ENCODE measurements at regions not wholly inside any gene's neighbourhood (a gene's known extent, or its start where the extent isn't known, plus 50 kb on each side); places are given as distances from the start of the nearest gene placed in this dataset.

DNA sequence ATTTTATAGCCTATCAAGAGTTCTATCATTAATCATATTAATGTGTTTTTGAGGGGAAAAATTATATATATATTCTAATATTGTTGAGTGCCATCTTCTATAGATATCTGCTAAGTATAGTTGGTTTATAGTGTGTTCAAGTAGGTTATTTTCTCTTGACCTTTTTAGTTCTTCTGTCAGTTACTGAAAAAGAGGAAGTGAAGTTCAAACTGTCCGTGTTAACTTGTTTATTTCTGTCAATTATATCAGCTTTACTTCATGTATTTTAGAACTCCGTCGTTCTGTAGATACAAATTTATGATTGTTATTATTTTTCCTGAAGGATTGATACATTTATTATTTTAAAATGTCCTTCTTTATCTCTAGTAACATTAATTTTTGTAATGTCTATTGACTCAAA, 1209.1 kb downstream of the CDH12 start:
- Mint-ChIP-seq H3K9me3 (ENCODE audit: low read depth) (peaks cover 3% of the 10 kb centered on the region), H3K27ac (no peak overlapping the region), H3K4me1 (ENCODE audit: low read depth) (no peaks in the 10 kb centered on the region), H3K4me3 (ENCODE audit: low read depth) (no peak overlapping the region), H3K27me3 (no peaks in the 10 kb centered on the region), H3K36me3 (ENCODE audit: insufficient read depth) (no peaks in the 10 kb centered on the region)
- DNase-seq (ENCODE audit: low spot score, unreplicated experiment): no peak
- TF ChIP-seq, protein P1, sequence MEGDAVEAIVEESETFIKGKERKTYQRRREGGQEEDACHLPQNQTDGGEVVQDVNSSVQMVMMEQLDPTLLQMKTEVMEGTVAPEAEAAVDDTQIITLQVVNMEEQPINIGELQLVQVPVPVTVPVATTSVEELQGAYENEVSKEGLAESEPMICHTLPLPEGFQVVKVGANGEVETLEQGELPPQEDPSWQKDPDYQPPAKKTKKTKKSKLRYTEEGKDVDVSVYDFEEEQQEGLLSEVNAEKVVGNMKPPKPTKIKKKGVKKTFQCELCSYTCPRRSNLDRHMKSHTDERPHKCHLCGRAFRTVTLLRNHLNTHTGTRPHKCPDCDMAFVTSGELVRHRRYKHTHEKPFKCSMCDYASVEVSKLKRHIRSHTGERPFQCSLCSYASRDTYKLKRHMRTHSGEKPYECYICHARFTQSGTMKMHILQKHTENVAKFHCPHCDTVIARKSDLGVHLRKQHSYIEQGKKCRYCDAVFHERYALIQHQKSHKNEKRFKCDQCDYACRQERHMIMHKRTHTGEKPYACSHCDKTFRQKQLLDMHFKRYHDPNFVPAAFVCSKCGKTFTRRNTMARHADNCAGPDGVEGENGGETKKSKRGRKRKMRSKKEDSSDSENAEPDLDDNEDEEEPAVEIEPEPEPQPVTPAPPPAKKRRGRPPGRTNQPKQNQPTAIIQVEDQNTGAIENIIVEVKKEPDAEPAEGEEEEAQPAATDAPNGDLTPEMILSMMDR (IDR thresholded peaks at IDR 0.05; ENCODE audit: unreplicated experiment): no peak

DNA sequence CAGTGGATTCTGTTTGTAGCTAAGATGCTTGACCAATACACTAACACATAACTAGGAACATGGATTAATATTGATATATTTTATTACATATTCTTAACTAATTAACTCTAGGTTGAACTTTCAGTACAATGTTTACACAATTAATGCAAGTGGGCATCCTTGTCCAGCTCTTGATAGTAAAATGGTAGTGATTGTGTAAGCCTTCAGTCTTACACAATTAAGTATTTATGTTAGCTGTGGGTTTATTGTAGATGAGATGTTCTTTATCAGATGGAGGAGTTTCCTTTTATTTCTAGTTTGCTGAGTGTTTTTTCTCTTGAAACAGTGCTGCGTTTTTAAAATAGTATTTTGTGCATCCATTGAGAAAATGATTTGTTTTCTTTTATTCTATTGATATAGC, 1210.8 kb downstream of the CDH12 start:
- H3K9me3 Mint-ChIP-seq (ENCODE audit: low read depth): peaks cover 3% of the 10 kb centered on the region
- H3K27ac Mint-ChIP-seq: no peak overlapping the region
- H3K36me3 Mint-ChIP-seq (ENCODE audit: insufficient read depth): no peaks in the 10 kb centered on the region
- DNase-seq (ENCODE audit: low spot score, unreplicated experiment): no peak
- H3K4me3 Mint-ChIP-seq (ENCODE audit: low read depth): no peak overlapping the region
- no peaks in the 10 kb centered on the region for H3K4me1 Mint-ChIP-seq (ENCODE audit: low read depth)
- TF ChIP-seq, protein P1 (IDR thresholded peaks at IDR 0.05; ENCODE audit: unreplicated experiment): no peak
- no peaks in the 10 kb centered on the region for H3K27me3 Mint-ChIP-seq

DNA sequence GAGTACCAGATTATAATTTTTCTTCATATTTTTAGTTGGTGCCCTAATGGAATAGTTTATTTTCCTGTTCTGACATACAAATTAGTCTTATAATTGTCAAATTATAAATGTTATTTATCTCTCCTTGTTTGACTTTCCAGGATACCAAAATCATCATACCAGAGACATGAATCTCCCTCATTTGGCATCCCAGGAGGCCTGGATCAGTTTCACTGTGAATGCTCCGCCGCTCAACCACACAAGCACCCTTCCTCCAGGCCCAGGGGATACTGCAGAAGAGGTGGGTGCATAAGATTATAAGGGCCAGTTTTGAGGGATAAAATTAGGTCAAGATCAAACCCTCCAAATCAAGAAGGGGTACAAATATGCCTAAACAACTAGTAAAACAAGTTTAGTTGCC, 1229.3 kb downstream of the CDH12 start:
- no peak overlapping the region for H3K4me3 Mint-ChIP-seq (ENCODE audit: low read depth)
- no peak for DNase-seq (ENCODE audit: low spot score, unreplicated experiment)
- no peaks in the 10 kb centered on the region for H3K27me3 Mint-ChIP-seq
- TF ChIP-seq, protein P1 (IDR thresholded peaks at IDR 0.05; ENCODE audit: unreplicated experiment): no peak
- no peak overlapping the region for H3K27ac Mint-ChIP-seq
- H3K4me1 Mint-ChIP-seq (ENCODE audit: low read depth): peaks cover 3% of the 10 kb centered on the region
- H3K36me3 Mint-ChIP-seq (ENCODE audit: insufficient read depth): peaks cover 1% of the 10 kb centered on the region
- H3K9me3 Mint-ChIP-seq (ENCODE audit: low read depth): peaks cover 17% of the 10 kb centered on the region

DNA sequence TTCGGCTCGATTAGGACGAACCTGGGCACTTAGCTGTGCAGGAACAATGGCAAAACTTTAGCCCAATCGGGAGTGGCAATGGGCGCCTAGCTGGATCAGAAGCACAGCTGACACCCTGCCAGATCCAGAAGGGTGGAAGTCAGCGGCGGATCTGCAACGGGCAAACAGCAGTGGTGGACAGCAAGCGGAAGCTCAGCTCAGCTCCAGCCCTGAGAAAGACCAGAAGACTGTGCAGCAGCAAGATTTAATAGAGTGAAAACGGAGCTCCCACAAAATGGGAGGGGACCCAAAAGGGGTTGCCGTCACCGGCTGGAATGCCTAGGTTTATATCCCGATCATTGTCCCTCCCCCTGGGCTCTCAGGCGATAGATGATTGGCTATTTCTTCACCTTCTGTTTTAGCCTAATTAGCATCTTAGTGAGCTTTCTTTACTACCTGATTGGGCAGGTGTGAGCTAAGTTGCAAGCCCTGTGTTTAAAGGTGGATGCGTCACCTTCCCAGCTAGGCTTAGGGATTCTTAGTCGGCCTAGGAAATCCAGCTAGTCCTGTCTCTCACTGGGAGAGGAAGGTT, 1237.9 kb downstream of the CDH12 start:
- TF ChIP-seq, protein P1 (IDR thresholded peaks at IDR 0.05; ENCODE audit: unreplicated experiment): no peak
- Mint-ChIP-seq H3K27me3 (no peaks in the 10 kb centered on the region), H3K36me3 (ENCODE audit: insufficient read depth) (no peaks in the 10 kb centered on the region), H3K9me3 (ENCODE audit: low read depth) (no peaks in the 10 kb centered on the region), H3K4me1 (ENCODE audit: low read depth) (peaks cover 2% of the 10 kb centered on the region), H3K4me3 (ENCODE audit: low read depth) (no peak overlapping the region), H3K27ac (no peak overlapping the region)
- no peak for DNase-seq (ENCODE audit: low spot score, unreplicated experiment)

DNA sequence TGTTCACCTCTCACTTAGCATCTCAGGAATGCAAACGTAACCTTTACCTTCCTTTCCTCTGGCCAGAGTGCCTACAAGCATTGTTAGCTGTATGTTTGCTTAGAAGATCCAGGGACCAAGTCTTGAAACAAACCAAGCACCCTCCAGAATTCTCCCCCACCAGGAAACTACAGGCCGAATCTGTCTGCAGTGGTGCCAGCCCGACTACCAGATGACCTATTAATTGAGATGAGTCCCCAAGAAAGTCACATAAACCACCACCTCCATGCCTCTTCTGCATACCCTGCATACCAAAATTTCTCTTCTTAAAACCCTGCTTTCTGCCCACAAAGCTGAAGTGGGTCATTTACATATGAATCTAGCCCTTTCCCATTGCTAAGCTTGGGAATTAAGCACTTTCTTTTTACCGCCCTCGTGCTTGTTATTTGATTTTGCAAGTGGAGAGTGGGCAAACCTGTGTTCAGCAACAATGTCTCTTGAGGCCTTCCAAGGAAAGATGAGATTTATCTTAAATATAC, 1239.1 kb downstream of the CDH12 start:
- Mint-ChIP-seq H3K4me3 (ENCODE audit: low read depth) (no peak overlapping the region), H3K4me1 (ENCODE audit: low read depth) (peaks cover 2% of the 10 kb centered on the region), H3K27ac (no peak overlapping the region), H3K36me3 (ENCODE audit: insufficient read depth) (no peaks in the 10 kb centered on the region), H3K27me3 (no peaks in the 10 kb centered on the region), H3K9me3 (ENCODE audit: low read depth) (no peaks in the 10 kb centered on the region)
- TF ChIP-seq, protein P1 (IDR thresholded peaks at IDR 0.05; ENCODE audit: unreplicated experiment): no peak
- no peak for DNase-seq (ENCODE audit: low spot score, unreplicated experiment)

All from progenitor cell of endocrine pancreas (in vitro differentiated cells).